Duodenal mucosa (tissue), 2 donors: ENCODE measurements at regions not wholly inside any gene's neighbourhood (a gene's known extent, or its start where the extent isn't known, plus 50 kb on each side); places are given as distances from the start of the nearest gene placed in this dataset.

Experiments used
- H3K27ac ChIP-seq: one replicate; pipeline ENCODE4 v1.7.0; 2013; ENCODE audit warnings: low read depth, low read length
- H3K27me3 ChIP-seq, 2 donors: one replicate each; pipeline ENCODE4 v1.7.0; 2013; ENCODE audit warnings: low read length in 2 of 2, control low read depth in 1 of 2; ENCODE audit not compliant: insufficient read depth in 2 of 2, control insufficient read depth in 1 of 2
- H3K36me3 ChIP-seq, 2 donors: one replicate each; pipeline ENCODE4 v1.7.0; 2013; ENCODE audit warnings: low read length in 2 of 2, control low read depth in 1 of 2; ENCODE audit not compliant: insufficient read depth in 2 of 2, control insufficient read depth in 1 of 2
- H3K4me1 ChIP-seq, 2 donors: one replicate each; pipeline ENCODE4 v1.7.0; 2013; ENCODE audit warnings: low read length in 2 of 2, control low read depth in 1 of 2; ENCODE audit not compliant: insufficient read depth in 2 of 2, control insufficient read depth in 1 of 2
- H3K4me3 ChIP-seq, 2 donors: one replicate each; pipeline ENCODE4 v1.7.0; 2013; ENCODE audit warnings: low read length in 2 of 2, low read depth in 1 of 2
- H3K9ac ChIP-seq, 2 donors: one replicate each; pipeline ENCODE4 v1.7.0; 2013; ENCODE audit warnings: low read length in 2 of 2, low read depth in 1 of 2
- H3K9me3 ChIP-seq, 2 donors: one replicate each; pipeline ENCODE4 v1.7.0; 2013; ENCODE audit warnings: low read length in 2 of 2, control low read depth in 1 of 2; ENCODE audit not compliant: control insufficient read depth in 1 of 2

- Histone ChIP-seq H3K4me3 (no peak overlapping the region), H3K9ac (no peak overlapping the region), H3K9me3 (no peaks in the 10 kb centered on the region), H3K27me3 (no peaks in the 10 kb centered on the region), H3K36me3 (no peaks in the 10 kb centered on the region), H3K4me1 (no peaks in the 10 kb centered on the region), H3K27ac (no peak overlapping the region)
Observed at GRCh38 chr9:90538566-90538965, 104.1 kb downstream of the DIRAS2 start.

- H3K4me1 ChIP-seq = no peaks in the 10 kb centered on the region
- H3K4me3 ChIP-seq = no peak overlapping the region
- no peak overlapping the region for H3K27ac ChIP-seq
- no peak overlapping the region for H3K9ac ChIP-seq
- H3K9me3 ChIP-seq = no peaks in the 10 kb centered on the region
- H3K27me3 ChIP-seq = no peaks in the 10 kb centered on the region
- no peaks in the 10 kb centered on the region for H3K36me3 ChIP-seq
Observed at GRCh38 chr9:90539286-90539685, 103.3 kb downstream of the DIRAS2 start.

- H3K27ac ChIP-seq = no peak overlapping the region
- no peaks in the 10 kb centered on the region for H3K36me3 ChIP-seq
- H3K9ac ChIP-seq = no peak overlapping the region
- H3K27me3 ChIP-seq = no peaks in the 10 kb centered on the region
- H3K9me3 ChIP-seq = no peaks in the 10 kb centered on the region
- no peaks in the 10 kb centered on the region for H3K4me1 ChIP-seq
- no peak overlapping the region for H3K4me3 ChIP-seq
Observed at GRCh38 chr9:90540734-90541133, 101.9 kb downstream of the DIRAS2 start.

- H3K36me3 ChIP-seq = no peaks in the 10 kb centered on the region
- no peak overlapping the region for H3K4me3 ChIP-seq
- H3K27me3 ChIP-seq = no peaks in the 10 kb centered on the region
- no peak overlapping the region for H3K27ac ChIP-seq
- H3K4me1 ChIP-seq = no peaks in the 10 kb centered on the region
- H3K9me3 ChIP-seq = no peaks in the 10 kb centered on the region
- no peak overlapping the region for H3K9ac ChIP-seq
Observed at GRCh38 chr9:90544488-90544887, 98.1 kb downstream of the DIRAS2 start.

GRCh38 chr9:90546200-90546599 lies 96.4 kb downstream of the DIRAS2 start:
- no peaks in the 10 kb centered on the region for H3K9me3 ChIP-seq
- H3K36me3 ChIP-seq = no peaks in the 10 kb centered on the region
- H3K27me3 ChIP-seq = no peaks in the 10 kb centered on the region
- no peak overlapping the region for H3K9ac ChIP-seq
- H3K4me1 ChIP-seq = no peaks in the 10 kb centered on the region
- no peak overlapping the region for H3K27ac ChIP-seq
- no peak overlapping the region for H3K4me3 ChIP-seq

GRCh38 chr9:90547896-90548295 lies 94.7 kb downstream of the DIRAS2 start:
- Histone ChIP-seq H3K9ac (no peak overlapping the region), H3K27me3 (no peaks in the 10 kb centered on the region), H3K27ac (no peak overlapping the region), H3K4me3 (no peak overlapping the region), H3K9me3 (no peaks in the 10 kb centered on the region), H3K36me3 (no peaks in the 10 kb centered on the region), H3K4me1 (no peaks in the 10 kb centered on the region)

- H3K27ac ChIP-seq = no peak overlapping the region
Observed at GRCh38 chr9:90552317-90552716, 90.3 kb downstream of the DIRAS2 start.

GRCh38 chr9:90555351-90556057 lies 87.1 kb downstream of the DIRAS2 start:
- Histone ChIP-seq H3K27ac (no peak overlapping the region), H3K4me3 (no peak overlapping the region)

More at GRCh38 chr9:90552317-90552716, 90.3 kb downstream of the DIRAS2 start:
- Histone ChIP-seq H3K27me3 (no peaks in the 10 kb centered on the region), H3K9me3 (no peaks in the 10 kb centered on the region), H3K4me1 (no peaks in the 10 kb centered on the region), H3K36me3 (no peaks in the 10 kb centered on the region), H3K4me3 (no peak overlapping the region), H3K9ac (no peak overlapping the region)

GRCh38 chr9:90556897-90557675 lies 85.5 kb downstream of the DIRAS2 start:
- no peaks in the 10 kb centered on the region for H3K36me3 ChIP-seq
- H3K9me3 ChIP-seq = no peaks in the 10 kb centered on the region
- no peak overlapping the region for H3K9ac ChIP-seq
- H3K4me3 ChIP-seq = no peak overlapping the region
- H3K27me3 ChIP-seq = no peaks in the 10 kb centered on the region
- no peaks in the 10 kb centered on the region for H3K4me1 ChIP-seq
- no peak overlapping the region for H3K27ac ChIP-seq

More at GRCh38 chr9:90555351-90556057, 87.1 kb downstream of the DIRAS2 start:
- no peaks in the 10 kb centered on the region for H3K27me3 ChIP-seq
- H3K36me3 ChIP-seq = no peaks in the 10 kb centered on the region
- H3K4me1 ChIP-seq = no peaks in the 10 kb centered on the region
- no peak overlapping the region for H3K9ac ChIP-seq
- H3K9me3 ChIP-seq = no peaks in the 10 kb centered on the region
